ENCODE measurements at regions not wholly inside any gene's neighbourhood (a gene's known extent, or its start where the extent isn't known, plus 50 kb on each side); places are given as distances from the start of the nearest gene placed in this dataset.
"Not testable (repeated sequence)": the region's sequence is repeated elsewhere in the genome, so short reads cannot be mapped to it uniquely, and the experiment has no call there.

DNA sequence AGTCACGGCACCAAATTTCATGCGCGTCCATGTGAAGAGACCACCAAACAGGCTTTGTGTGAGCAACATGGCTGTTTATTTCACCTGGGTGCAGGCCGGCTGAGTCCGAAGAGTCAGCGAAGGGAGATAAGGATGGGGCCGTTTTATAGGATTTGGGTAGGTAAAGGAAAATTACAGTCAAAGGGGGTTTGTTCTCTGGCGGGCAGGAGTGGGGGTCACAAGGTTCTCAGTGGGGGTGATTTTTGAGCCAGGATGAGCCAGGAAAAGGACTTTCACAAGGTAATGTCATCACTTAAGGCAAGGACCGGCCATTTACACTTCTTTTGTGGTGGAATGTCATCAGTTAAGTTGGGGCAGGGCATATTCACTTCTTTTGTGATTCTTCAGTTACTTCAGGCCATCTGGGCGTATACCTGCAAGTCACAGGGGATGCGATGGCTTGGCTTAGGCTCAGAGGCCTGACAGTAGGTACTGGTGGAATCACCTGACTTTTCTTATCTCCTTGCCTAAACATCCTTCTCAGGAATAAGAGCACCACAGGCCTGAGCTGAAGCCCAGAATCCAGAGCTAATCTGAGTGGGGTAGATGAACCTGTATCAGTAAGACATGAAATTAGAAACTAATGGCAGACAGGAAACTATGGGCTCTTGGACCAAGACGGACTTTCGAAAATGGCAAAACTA lies 334.7 kb upstream of the POT1 start:
- TF ChIP-seq, protein P1, sequence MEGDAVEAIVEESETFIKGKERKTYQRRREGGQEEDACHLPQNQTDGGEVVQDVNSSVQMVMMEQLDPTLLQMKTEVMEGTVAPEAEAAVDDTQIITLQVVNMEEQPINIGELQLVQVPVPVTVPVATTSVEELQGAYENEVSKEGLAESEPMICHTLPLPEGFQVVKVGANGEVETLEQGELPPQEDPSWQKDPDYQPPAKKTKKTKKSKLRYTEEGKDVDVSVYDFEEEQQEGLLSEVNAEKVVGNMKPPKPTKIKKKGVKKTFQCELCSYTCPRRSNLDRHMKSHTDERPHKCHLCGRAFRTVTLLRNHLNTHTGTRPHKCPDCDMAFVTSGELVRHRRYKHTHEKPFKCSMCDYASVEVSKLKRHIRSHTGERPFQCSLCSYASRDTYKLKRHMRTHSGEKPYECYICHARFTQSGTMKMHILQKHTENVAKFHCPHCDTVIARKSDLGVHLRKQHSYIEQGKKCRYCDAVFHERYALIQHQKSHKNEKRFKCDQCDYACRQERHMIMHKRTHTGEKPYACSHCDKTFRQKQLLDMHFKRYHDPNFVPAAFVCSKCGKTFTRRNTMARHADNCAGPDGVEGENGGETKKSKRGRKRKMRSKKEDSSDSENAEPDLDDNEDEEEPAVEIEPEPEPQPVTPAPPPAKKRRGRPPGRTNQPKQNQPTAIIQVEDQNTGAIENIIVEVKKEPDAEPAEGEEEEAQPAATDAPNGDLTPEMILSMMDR (IDR thresholded peaks at IDR 0.05; ENCODE audit: low read depth, low read length, poor library complexity, severe bottlenecking): not testable (repeated sequence)
- not testable (repeated sequence) for TF ChIP-seq EZH2phosphoT487 (IDR thresholded peaks at IDR 0.05; ENCODE audit: borderline replicate concordance, low read length)

Data from DOHH2 (cell line).